IMR-90 (cell line): ENCODE measurements at regions not wholly inside any gene's neighbourhood (a gene's known extent, or its start where the extent isn't known, plus 50 kb on each side); places are given as distances from the start of the nearest gene placed in this dataset.
A peak's percentile ranks its signal among the peaks of the same experiment; 100 is the strongest.

Source experiments
- ATAC-seq: fragments of 200-7000 bp; cut with Tn5 transposase; 2 replicates; pipeline ENCODE4 v1.9.1; 2020; ENCODE audit warnings: low read depth, mild to moderate bottlenecking, moderate library complexity
- BruUV-seq: library from RNA; stranded (reverse); fragments of 400-500 nt; replicated peaks from 2 replicates; lab custom pipeline; 2021; lab: Mats Ljungman, UMichigan
- CTCF ChIA-PET: fragments of 300-600 bp; formaldehyde crosslinking; extraction: SDS; loops from one replicate; lab custom pipeline; 2021; ENCODE audit warnings: antibody characterized with exemption; lab: Yijun Ruan, JAX
- POLR2A ChIA-PET: fragments of 300-600 bp; sonication (Branson Sonifier 250); formaldehyde crosslinking; loops from one replicate; lab custom pipeline; 2022; ENCODE audit warnings: antibody characterized with exemption; ENCODE audit not compliant: unreplicated experiment; lab: Charles Lee
- DNase-seq: peaks from one replicate; pipeline ENCODE4 v3.0.0; 2013
- H2AFZ ChIP-seq: replicated peaks from 2 replicates; pipeline ENCODE3; 2013; ENCODE audit warnings: low read length, mild to moderate bottlenecking; ENCODE audit not compliant: poor library complexity
- H2AK5ac ChIP-seq: 2 replicates; pipeline ENCODE4 v1.6.1; 2013; ENCODE audit warnings: low read depth, low read length, inconsistent platforms
- H2AK9ac ChIP-seq: replicated peaks from 2 replicates; pipeline ENCODE3; 2013; ENCODE audit warnings: mild to moderate bottlenecking, low read depth, low read length, moderate library complexity; ENCODE audit not compliant: poor library complexity
- H2BK120ac ChIP-seq: 2 replicates; pipeline ENCODE4 v1.6.1; 2013; ENCODE audit warnings: low read depth, low read length, inconsistent platforms
- H2BK15ac ChIP-seq: 3 replicates; pipeline ENCODE4 v1.6.1; 2013; ENCODE audit warnings: low read depth, low read length, inconsistent platforms
- H2BK20ac ChIP-seq: 2 replicates; pipeline ENCODE4 v1.6.1; 2013; ENCODE audit warnings: low read depth, mild to moderate bottlenecking, inconsistent platforms, low read length, moderate library complexity
- H2BK5ac ChIP-seq: 2 replicates; pipeline ENCODE4 v1.6.1; 2013; ENCODE audit warnings: mild to moderate bottlenecking, low read depth, low read length, inconsistent platforms; ENCODE audit not compliant: poor library complexity, severe bottlenecking
- H3K14ac ChIP-seq: replicated peaks from 2 replicates; pipeline ENCODE4 v1.6.1; 2013; ENCODE audit warnings: low read depth, low read length, inconsistent platforms
- H3K18ac ChIP-seq: 2 replicates; pipeline ENCODE4 v1.6.1; 2013; ENCODE audit warnings: low read depth, low read length, control low read depth
- H3K23ac ChIP-seq: 2 replicates; pipeline ENCODE4 v1.6.1; 2013; ENCODE audit warnings: low read depth, low read length, inconsistent platforms
- H3K27ac ChIP-seq: 2 replicates; pipeline ENCODE4 v1.5.1; 2013; ENCODE audit warnings: mild to moderate bottlenecking, control low read depth, low read length; ENCODE audit not compliant: insufficient read depth
- H3K27me3 ChIP-seq: 2 replicates; pipeline ENCODE4 v1.6.1; 2013; ENCODE audit warnings: low read length; ENCODE audit not compliant: control insufficient read depth, insufficient read depth
- H3K36me3 ChIP-seq: 2 replicates; pipeline ENCODE4 v1.6.1; 2013; ENCODE audit warnings: low read length, mixed read lengths; ENCODE audit not compliant: control insufficient read depth, insufficient read depth
- H3K4ac ChIP-seq: 2 replicates; pipeline ENCODE4 v1.6.1; 2013; ENCODE audit warnings: low read depth, low read length, inconsistent platforms
- H3K4me1 ChIP-seq: 2 replicates; pipeline ENCODE4 v1.6.1; 2013; ENCODE audit warnings: low read length, mixed read lengths; ENCODE audit not compliant: control insufficient read depth, insufficient read depth
- H3K4me2 ChIP-seq: 2 replicates; pipeline ENCODE4 v1.6.1; 2013; ENCODE audit warnings: low read depth, mild to moderate bottlenecking, control low read depth, low read length, moderate library complexity
- H3K4me3 ChIP-seq: 2 replicates; pipeline ENCODE4 v1.5.1; 2013; ENCODE audit warnings: low read depth, mild to moderate bottlenecking, control low read depth, low read length, moderate library complexity; ENCODE audit not compliant: insufficient read depth
- H3K56ac ChIP-seq: 2 replicates; pipeline ENCODE4 v1.6.1; 2013; ENCODE audit warnings: low read length, inconsistent platforms; ENCODE audit not compliant: insufficient read depth; ENCODE audit errors: extremely low read depth
- H3K79me1 ChIP-seq, 2 experiments: 2 replicates each; pipeline ENCODE4 v1.6.1; 2013; ENCODE audit warnings: low read length in 2 of 2, inconsistent platforms in 1 of 2, low read depth in 1 of 2
- H3K9ac ChIP-seq: 2 replicates; pipeline ENCODE4 v1.6.1; 2013; ENCODE audit warnings: low read depth, low read length, control low read depth
- H3K9me1 ChIP-seq: 2 replicates; pipeline ENCODE4 v1.6.1; 2013; ENCODE audit warnings: low read length, inconsistent platforms; ENCODE audit not compliant: insufficient read depth
- H3K9me3 ChIP-seq: 2 replicates; pipeline ENCODE4 v1.6.1; 2013; ENCODE audit warnings: low read length; ENCODE audit not compliant: control insufficient read depth, insufficient read depth
- H4K20me1 ChIP-seq: 2 replicates; pipeline ENCODE4 v1.6.1; 2013; ENCODE audit warnings: low read length, inconsistent platforms; ENCODE audit not compliant: insufficient read depth
- H4K5ac ChIP-seq: 2 replicates; pipeline ENCODE4 v1.6.1; 2013; ENCODE audit warnings: mild to moderate bottlenecking, low read depth, low read length, control low read depth
- H4K8ac ChIP-seq, 2 experiments: 2 replicates each; pipeline ENCODE4 v1.6.1; 2013; ENCODE audit warnings: low read depth in 2 of 2, low read length in 2 of 2, control low read depth in 1 of 2, inconsistent platforms in 1 of 2
- H4K91ac ChIP-seq: 2 replicates; pipeline ENCODE4 v1.6.1; 2013; ENCODE audit warnings: low read depth, low read length, inconsistent platforms; ENCODE audit not compliant: insufficient read depth
- CEBPB ChIP-seq: IDR thresholded peaks from 2 replicates; pipeline ENCODE4 v1.6.1; 2012; ENCODE audit warnings: low read depth, low read length, improper control_type of control experiment
- FOS ChIP-seq: fragments of 150-350 bp; IDR thresholded peaks from 2 replicates; pipeline ENCODE4 v1.6.1; 2016; ENCODE audit warnings: low read depth, low read length
- MAFK ChIP-seq: IDR thresholded peaks from 2 replicates; pipeline ENCODE4 v1.6.1; 2012; ENCODE audit warnings: low read depth, low read length, improper control_type of control experiment
- MXI1 ChIP-seq: IDR thresholded peaks from 2 replicates; pipeline ENCODE4 v1.6.1; 2012; ENCODE audit warnings: low read depth, mild to moderate bottlenecking, low read length, moderate library complexity, borderline replicate concordance
- POLR2A ChIP-seq: IDR thresholded peaks from 2 replicates; pipeline ENCODE4 v1.6.1; 2012; ENCODE audit warnings: mild to moderate bottlenecking, low read depth, low read length
- RFX5 ChIP-seq: IDR thresholded peaks from 2 replicates; pipeline ENCODE4 v1.8.0; 2012; ENCODE audit warnings: low read depth, mild to moderate bottlenecking, low read length, moderate library complexity
- WGBS, 2 experiments: methylation state at CpG; one replicate each; pipeline versions ENCODE4 v1.1.5 to v1.1.7; 2013; ENCODE audit warnings: missing lambda C conversion rate in 2 of 2; ENCODE audit not compliant: insufficient read length in 1 of 2; ENCODE audit errors: extremely low coverage in 2 of 2; 5-methylcytosine and 5-hydroxymethylcytosine counted together
- dilution Hi-C: fragments of 300-500 bp; cut with HindIII; formaldehyde crosslinking; loops from one replicate; pipeline ENCODE4 v1.14.3; 2018; ENCODE audit warnings: low sequenced_read_pairs; ENCODE audit not compliant: unreplicated experiment
- in situ Hi-C: fragments of 300-500 bp; cut with MboI; formaldehyde crosslinking; loops from 3 replicates; pipeline ENCODE4 v1.14.3; 2019; ENCODE audit warnings: low sequenced_read_pairs, inconsistent platforms, mixed read lengths
- intact Hi-C: fragments of 100-400 bp; cut with micrococcal nuclease; formaldehyde crosslinking; loops from 2 replicates; pipeline ENCODE4 v1.10.0; 2022
- TF ChIP-seq, protein P1 (sequence below): conservative IDR thresholded peaks from 2 replicates; pipeline ENCODE4 v1.5.1; 2012; ENCODE audit warnings: mild to moderate bottlenecking, low read depth, low read length, improper control_type of control experiment
- TF ChIP-seq, protein P2 (sequence below): fragments of 150-350 bp; IDR thresholded peaks from 2 replicates; pipeline ENCODE4 v1.6.1; 2016; ENCODE audit warnings: low read depth, mild to moderate bottlenecking, low read length, moderate library complexity, borderline replicate concordance

GRCh38 chr5:32504329-32504988, 59.9 kb upstream of the ZFR start:
- 0 out of 2 replicates have a peak overlapping the region, but pooled peaks have one; percentile 12 for H3K14ac ChIP-seq
- H3K9me3 ChIP-seq, result no peaks in the 10 kb centered on the region
- peak overlapping the region; percentile 57 for H3K4me2 ChIP-seq
- BruUV-seq, result no TSS peak
- H4K91ac ChIP-seq, result no peak overlapping the region
- peak overlapping the region; percentile 9 for H2AFZ ChIP-seq
- H3K79me1 ChIP-seq, result no peaks in the 10 kb centered on the region
- dilution Hi-C loops, result no loop called here
- H3K27ac ChIP-seq, result peak overlapping the region; percentile 80; the same call in 1 of the 2 replicates
- peak overlapping the region; percentile 61; the same call in 1 of the 2 replicates for H4K5ac ChIP-seq
- peak overlapping the region in 1 of 2 experiments; percentile 40; a peak in 1 of 4 replicates for H4K8ac ChIP-seq
- POLR2A ChIA-PET, result interaction anchor here (0.7 kb wide), 1 partner anchor 95 kb away, joined by 3 read pairs; no protein-coding TSS in a partner anchor
- no peak for ATAC-seq
- no peak overlapping the region for H3K4me3 ChIP-seq
- peaks cover 30% of the 10 kb centered on the region for H3K4me1 ChIP-seq
- H3K18ac ChIP-seq, result peak overlapping the region; percentile 31
- H2BK5ac ChIP-seq, result peak overlapping the region; percentile 20
- 0 out of 2 replicates have a peak, but pooled peaks cover 4% of the 10 kb centered on the region for H3K27me3 ChIP-seq
- no peaks in the 10 kb centered on the region for H3K36me3 ChIP-seq
- no peak overlapping the region; the same call in 1 of the 2 replicates for H3K56ac ChIP-seq
- H3K9ac ChIP-seq, result peak overlapping the region; percentile 10
- H2BK120ac ChIP-seq, result peak overlapping the region; percentile 37
- CTCF ChIA-PET, result interaction anchor here (0.7 to 2.1 kb wide), 5 partner anchors 79 to 194 kb away, joined by 3 to 11 read pairs (median 3); no protein-coding TSS in a partner anchor
- no peak for DNase-seq
- H3K4ac ChIP-seq, result peak overlapping the region; percentile 33; the same call in 1 of the 2 replicates
- intact Hi-C loops, result loop anchor here (10.0 kb wide), 1 partner anchor 920 kb away; no protein-coding TSS in a partner anchor
- in situ Hi-C loops, result no loop called here
- H3K23ac ChIP-seq, result 0 out of 2 replicates have a peak overlapping the region, but pooled peaks have one; percentile 4
- no CpG with 5 or more reads among the region's 8 CpGs for WGBS, 2 experiments
- no peak overlapping the region for H2AK9ac ChIP-seq
- TF ChIP-seq MXI1, result no peak
- TF ChIP-seq RFX5, result no peak
- TF ChIP-seq CEBPB, result no peak
- no peak for TF ChIP-seq POLR2A
- no peak for TF ChIP-seq FOS
- TF ChIP-seq, protein P1, sequence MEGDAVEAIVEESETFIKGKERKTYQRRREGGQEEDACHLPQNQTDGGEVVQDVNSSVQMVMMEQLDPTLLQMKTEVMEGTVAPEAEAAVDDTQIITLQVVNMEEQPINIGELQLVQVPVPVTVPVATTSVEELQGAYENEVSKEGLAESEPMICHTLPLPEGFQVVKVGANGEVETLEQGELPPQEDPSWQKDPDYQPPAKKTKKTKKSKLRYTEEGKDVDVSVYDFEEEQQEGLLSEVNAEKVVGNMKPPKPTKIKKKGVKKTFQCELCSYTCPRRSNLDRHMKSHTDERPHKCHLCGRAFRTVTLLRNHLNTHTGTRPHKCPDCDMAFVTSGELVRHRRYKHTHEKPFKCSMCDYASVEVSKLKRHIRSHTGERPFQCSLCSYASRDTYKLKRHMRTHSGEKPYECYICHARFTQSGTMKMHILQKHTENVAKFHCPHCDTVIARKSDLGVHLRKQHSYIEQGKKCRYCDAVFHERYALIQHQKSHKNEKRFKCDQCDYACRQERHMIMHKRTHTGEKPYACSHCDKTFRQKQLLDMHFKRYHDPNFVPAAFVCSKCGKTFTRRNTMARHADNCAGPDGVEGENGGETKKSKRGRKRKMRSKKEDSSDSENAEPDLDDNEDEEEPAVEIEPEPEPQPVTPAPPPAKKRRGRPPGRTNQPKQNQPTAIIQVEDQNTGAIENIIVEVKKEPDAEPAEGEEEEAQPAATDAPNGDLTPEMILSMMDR, result no peak
- TF ChIP-seq, protein P2, sequence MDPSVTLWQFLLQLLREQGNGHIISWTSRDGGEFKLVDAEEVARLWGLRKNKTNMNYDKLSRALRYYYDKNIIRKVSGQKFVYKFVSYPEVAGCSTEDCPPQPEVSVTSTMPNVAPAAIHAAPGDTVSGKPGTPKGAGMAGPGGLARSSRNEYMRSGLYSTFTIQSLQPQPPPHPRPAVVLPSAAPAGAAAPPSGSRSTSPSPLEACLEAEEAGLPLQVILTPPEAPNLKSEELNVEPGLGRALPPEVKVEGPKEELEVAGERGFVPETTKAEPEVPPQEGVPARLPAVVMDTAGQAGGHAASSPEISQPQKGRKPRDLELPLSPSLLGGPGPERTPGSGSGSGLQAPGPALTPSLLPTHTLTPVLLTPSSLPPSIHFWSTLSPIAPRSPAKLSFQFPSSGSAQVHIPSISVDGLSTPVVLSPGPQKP, result no peak
- no peak for TF ChIP-seq MAFK
- peak overlapping the region; percentile 29; the same call in 1 of the 2 replicates for H2AK5ac ChIP-seq
- peak overlapping the region; percentile 45; the same call in 1 of the 2 replicates for H2BK20ac ChIP-seq
- H2BK15ac ChIP-seq, result peak overlapping the region; percentile 29; the same call in 1 of the 3 replicates
- H3K9me1 ChIP-seq, result peaks cover 10% of the 10 kb centered on the region; the same call in 1 of the 2 replicates
- H4K20me1 ChIP-seq, result peaks cover 3% of the 10 kb centered on the region; the same call in 1 of the 2 replicates
